ENCODE measurements at regions not wholly inside any gene's neighbourhood (a gene's known extent, or its start where the extent isn't known, plus 50 kb on each side); places are given as distances from the start of the nearest gene placed in this dataset.

DNA sequence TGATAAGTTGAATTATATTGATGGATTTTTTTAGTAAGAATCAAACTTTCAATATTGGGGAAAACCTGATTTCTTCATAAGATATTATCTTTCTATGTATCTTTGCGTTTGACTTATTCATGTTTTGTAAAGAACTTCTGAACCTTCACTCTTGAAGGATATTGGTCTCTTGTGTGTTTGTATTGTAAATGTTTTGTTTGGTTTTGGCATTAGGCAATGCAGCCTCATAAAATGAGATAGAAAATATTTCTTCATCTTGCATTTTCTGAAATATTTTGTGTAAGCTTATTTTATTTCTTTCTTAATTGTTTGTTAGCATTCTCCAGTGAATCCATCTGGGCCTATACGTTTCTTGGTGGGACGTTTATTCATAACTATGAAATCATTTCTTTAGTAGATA is 271.9 kb downstream of the RAB38 start:
- no peak overlapping the region for H3K27ac ChIP-seq (ENCODE audit: low read depth in 1 of 2, low read length in 2 of 2)
- 83% methylated on average over 3 of the region's 3 CpGs for WGBS
- no peak overlapping the region for H3K9ac ChIP-seq (ENCODE audit: low read depth in 1 of 2, low read length in 2 of 2)
- no peaks in the 10 kb centered on the region for H3K36me3 ChIP-seq (ENCODE audit: control insufficient read depth in 4 of 4, insufficient read depth in 3 of 4, low read depth in 1 of 4, low read length in 3 of 4)
- no peaks in the 10 kb centered on the region for H3K4me1 ChIP-seq (ENCODE audit: control insufficient read depth in 4 of 4, insufficient read depth in 4 of 4, low read length in 3 of 4)
- no peak overlapping the region for H3K4me3 ChIP-seq (ENCODE audit: low read depth in 1 of 3, low read length in 3 of 3)
- H3K27me3 ChIP-seq (ENCODE audit: control insufficient read depth in 4 of 4, insufficient read depth in 4 of 4, low read length in 3 of 4), result no peaks in the 10 kb centered on the region
- no peaks in the 10 kb centered on the region for H3K9me3 ChIP-seq (ENCODE audit: control insufficient read depth in 4 of 4, low read length in 3 of 4)
- TF ChIP-seq MAX (IDR thresholded peaks at IDR 0.05), result no peak
- no peak for TF ChIP-seq JUND (IDR thresholded peaks at IDR 0.05)
- TF ChIP-seq EGR1 (IDR thresholded peaks at IDR 0.05; ENCODE audit: low read depth in 2 of 2), result no peak
- TF ChIP-seq, protein P1, sequence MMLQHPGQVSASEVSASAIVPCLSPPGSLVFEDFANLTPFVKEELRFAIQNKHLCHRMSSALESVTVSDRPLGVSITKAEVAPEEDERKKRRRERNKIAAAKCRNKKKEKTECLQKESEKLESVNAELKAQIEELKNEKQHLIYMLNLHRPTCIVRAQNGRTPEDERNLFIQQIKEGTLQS (IDR thresholded peaks at IDR 0.05), result no peak
- no peak for DNase-seq (ENCODE audit: low spot score)

GRCh38 chr11:87901341-87901740 is 273.9 kb downstream of the RAB38 start:
- no peak overlapping the region for H3K27ac ChIP-seq (ENCODE audit: low read depth in 1 of 2, low read length in 2 of 2)
- H3K36me3 ChIP-seq (ENCODE audit: control insufficient read depth in 4 of 4, insufficient read depth in 3 of 4, low read depth in 1 of 4, low read length in 3 of 4), result no peaks in the 10 kb centered on the region
- H3K9me3 ChIP-seq (ENCODE audit: control insufficient read depth in 4 of 4, low read length in 3 of 4), result no peaks in the 10 kb centered on the region
- no peak overlapping the region for H3K4me3 ChIP-seq (ENCODE audit: low read depth in 1 of 3, low read length in 3 of 3)
- H3K27me3 ChIP-seq (ENCODE audit: control insufficient read depth in 4 of 4, insufficient read depth in 4 of 4, low read length in 3 of 4), result no peaks in the 10 kb centered on the region
- no peak for TF ChIP-seq RAD21 (IDR thresholded peaks at IDR 0.05)
- no peak for TF ChIP-seq MAX (IDR thresholded peaks at IDR 0.05)
- TF ChIP-seq SP1 (IDR thresholded peaks at IDR 0.05), result no peak
- TF ChIP-seq EGR1 (IDR thresholded peaks at IDR 0.05; ENCODE audit: low read depth in 2 of 2), result no peak
- no peak for TF ChIP-seq YY1 (IDR thresholded peaks at IDR 0.05)
- TF ChIP-seq, protein P2, sequence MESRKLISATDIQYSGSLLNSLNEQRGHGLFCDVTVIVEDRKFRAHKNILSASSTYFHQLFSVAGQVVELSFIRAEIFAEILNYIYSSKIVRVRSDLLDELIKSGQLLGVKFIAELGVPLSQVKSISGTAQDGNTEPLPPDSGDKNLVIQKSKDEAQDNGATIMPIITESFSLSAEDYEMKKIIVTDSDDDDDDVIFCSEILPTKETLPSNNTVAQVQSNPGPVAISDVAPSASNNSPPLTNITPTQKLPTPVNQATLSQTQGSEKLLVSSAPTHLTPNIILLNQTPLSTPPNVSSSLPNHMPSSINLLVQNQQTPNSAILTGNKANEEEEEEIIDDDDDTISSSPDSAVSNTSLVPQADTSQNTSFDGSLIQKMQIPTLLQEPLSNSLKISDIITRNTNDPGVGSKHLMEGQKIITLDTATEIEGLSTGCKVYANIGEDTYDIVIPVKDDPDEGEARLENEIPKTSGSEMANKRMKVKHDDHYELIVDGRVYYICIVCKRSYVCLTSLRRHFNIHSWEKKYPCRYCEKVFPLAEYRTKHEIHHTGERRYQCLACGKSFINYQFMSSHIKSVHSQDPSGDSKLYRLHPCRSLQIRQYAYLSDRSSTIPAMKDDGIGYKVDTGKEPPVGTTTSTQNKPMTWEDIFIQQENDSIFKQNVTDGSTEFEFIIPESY (IDR thresholded peaks at IDR 0.05), result no peak
- TF ChIP-seq JUND (IDR thresholded peaks at IDR 0.05), result no peak
- H3K4me1 ChIP-seq (ENCODE audit: control insufficient read depth in 4 of 4, insufficient read depth in 4 of 4, low read length in 3 of 4), result peaks cover 2 to 13% (median 9%) of the 10 kb centered on the region in 4 donors
- no peak for DNase-seq (ENCODE audit: low spot score)
- H3K9ac ChIP-seq (ENCODE audit: low read depth in 1 of 2, low read length in 2 of 2), result no peak overlapping the region
- 66% methylated on average over 3 of the region's 3 CpGs for WGBS

GRCh38 chr11:87897921-87898320 is 277.3 kb downstream of the RAB38 start:
- no peak for TF ChIP-seq RXRA (IDR thresholded peaks at IDR 0.05)

GRCh38 chr11:87897071-87897470 is 278.2 kb downstream of the RAB38 start:
- no peak overlapping the region for H3K4me3 ChIP-seq (ENCODE audit: low read depth in 1 of 3, low read length in 3 of 3)
- H3K4me1 ChIP-seq (ENCODE audit: control insufficient read depth in 4 of 4, insufficient read depth in 4 of 4, low read length in 3 of 4), result peaks cover 2 to 13% (median 9%) of the 10 kb centered on the region in 4 donors
- TF ChIP-seq FOXA2 (IDR thresholded peaks at IDR 0.05) (peak; percentile 16), CTCF (IDR thresholded peaks at IDR 0.05; ENCODE audit: low read depth, low read length, missing input control) (no peak), HNF4A (conservative IDR thresholded peaks at IDR 0.05) (peak in 1 of 2 donors; percentile 57), FOXA1 (IDR thresholded peaks at IDR 0.05) (no peak)
- no peak for DNase-seq (ENCODE audit: low spot score)
- H3K27ac ChIP-seq (ENCODE audit: low read depth in 1 of 2, low read length in 2 of 2), result no peak overlapping the region
- H3K9ac ChIP-seq (ENCODE audit: low read depth in 1 of 2, low read length in 2 of 2), result no peak overlapping the region
- no peaks in the 10 kb centered on the region for H3K9me3 ChIP-seq (ENCODE audit: control insufficient read depth in 4 of 4, low read length in 3 of 4)
- H3K27me3 ChIP-seq (ENCODE audit: control insufficient read depth in 4 of 4, insufficient read depth in 4 of 4, low read length in 3 of 4), result no peaks in the 10 kb centered on the region
- no peaks in the 10 kb centered on the region for H3K36me3 ChIP-seq (ENCODE audit: control insufficient read depth in 4 of 4, insufficient read depth in 3 of 4, low read depth in 1 of 4, low read length in 3 of 4)

More at GRCh38 chr11:87897921-87898320, 277.3 kb downstream of the RAB38 start:
- Histone ChIP-seq H3K4me1 (ENCODE audit: control insufficient read depth in 4 of 4, insufficient read depth in 4 of 4, low read length in 3 of 4) (peaks cover 2 to 13% (median 9%) of the 10 kb centered on the region in 4 donors), H3K9me3 (ENCODE audit: control insufficient read depth in 4 of 4, low read length in 3 of 4) (no peaks in the 10 kb centered on the region), H3K27me3 (ENCODE audit: control insufficient read depth in 4 of 4, insufficient read depth in 4 of 4, low read length in 3 of 4) (no peaks in the 10 kb centered on the region), H3K4me3 (ENCODE audit: low read depth in 1 of 3, low read length in 3 of 3) (no peak overlapping the region), H3K27ac (ENCODE audit: low read depth in 1 of 2, low read length in 2 of 2) (no peak overlapping the region), H3K36me3 (ENCODE audit: control insufficient read depth in 4 of 4, insufficient read depth in 3 of 4, low read depth in 1 of 4, low read length in 3 of 4) (no peaks in the 10 kb centered on the region), H3K9ac (ENCODE audit: low read depth in 1 of 2, low read length in 2 of 2) (no peak overlapping the region)
- 87% methylated on average over 1 of the region's 1 CpG for WGBS
- DNase-seq (ENCODE audit: low spot score), result no peak

Data from liver (tissue), 8 donors.